SK-N-SH (cell line): ENCODE measurements at regions not wholly inside any gene's neighbourhood (a gene's known extent, or its start where the extent isn't known, plus 50 kb on each side); places are given as distances from the start of the nearest gene placed in this dataset.

ENCODE experiments used
- IRF3 ChIP-seq: fragments of 150-350 bp; IDR thresholded peaks from 2 replicates; pipeline ENCODE4 v1.6.1; 2016; ENCODE audit warnings: mild to moderate bottlenecking, low read depth, low read length
- NRF1 ChIP-seq: IDR thresholded peaks from 2 replicates; pipeline ENCODE4 v1.6.1; 2012; ENCODE audit warnings: low read depth, mild to moderate bottlenecking, low read length
- SIN3A ChIP-seq: IDR thresholded peaks from 2 replicates; pipeline ENCODE4 v1.6.1; 2012; ENCODE audit warnings: low read depth, mild to moderate bottlenecking, low read length, moderate library complexity, borderline replicate concordance
- YY1 ChIP-seq: IDR thresholded peaks from 2 replicates; pipeline ENCODE4 v1.4.0; 2012; ENCODE audit warnings: low read depth, mild to moderate bottlenecking
- TF ChIP-seq, protein P1 (sequence below): fragments of 200-600 bp; sonication (generic); IDR thresholded peaks from 2 replicates; pipeline ENCODE4 v1.6.1; 2017; ENCODE audit warnings: antibody characterized with exemption, mild to moderate bottlenecking, moderate library complexity

- TF ChIP-seq, protein P1, sequence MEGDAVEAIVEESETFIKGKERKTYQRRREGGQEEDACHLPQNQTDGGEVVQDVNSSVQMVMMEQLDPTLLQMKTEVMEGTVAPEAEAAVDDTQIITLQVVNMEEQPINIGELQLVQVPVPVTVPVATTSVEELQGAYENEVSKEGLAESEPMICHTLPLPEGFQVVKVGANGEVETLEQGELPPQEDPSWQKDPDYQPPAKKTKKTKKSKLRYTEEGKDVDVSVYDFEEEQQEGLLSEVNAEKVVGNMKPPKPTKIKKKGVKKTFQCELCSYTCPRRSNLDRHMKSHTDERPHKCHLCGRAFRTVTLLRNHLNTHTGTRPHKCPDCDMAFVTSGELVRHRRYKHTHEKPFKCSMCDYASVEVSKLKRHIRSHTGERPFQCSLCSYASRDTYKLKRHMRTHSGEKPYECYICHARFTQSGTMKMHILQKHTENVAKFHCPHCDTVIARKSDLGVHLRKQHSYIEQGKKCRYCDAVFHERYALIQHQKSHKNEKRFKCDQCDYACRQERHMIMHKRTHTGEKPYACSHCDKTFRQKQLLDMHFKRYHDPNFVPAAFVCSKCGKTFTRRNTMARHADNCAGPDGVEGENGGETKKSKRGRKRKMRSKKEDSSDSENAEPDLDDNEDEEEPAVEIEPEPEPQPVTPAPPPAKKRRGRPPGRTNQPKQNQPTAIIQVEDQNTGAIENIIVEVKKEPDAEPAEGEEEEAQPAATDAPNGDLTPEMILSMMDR: no peak
- no peak for TF ChIP-seq SIN3A
- no peak for TF ChIP-seq NRF1
- TF ChIP-seq YY1: no peak
- no peak for TF ChIP-seq IRF3
These were observed 884.2 kb downstream of the AACS start for GRCh38 chr12:125949471-125949870.
